Ascending aorta (tissue), 2 donors: ENCODE measurements at regions not wholly inside any gene's neighbourhood (a gene's known extent, or its start where the extent isn't known, plus 50 kb on each side); places are given as distances from the start of the nearest gene placed in this dataset.
"Not testable (repeated sequence)": the region's sequence is repeated elsewhere in the genome, so short reads cannot be mapped to it uniquely, and the experiment has no call there.

Experiments
- DNase-seq, 2 donors: peaks; one replicate each; pipeline ENCODE4 v3.0.0-alpha.2; 2019; ENCODE audit warnings: low spot score in 2 of 2
- H3K27ac ChIP-seq, 2 donors: fragments of 200-600 bp; sonication (generic); one replicate each; pipeline ENCODE4 v1.5.1; 2016 to 2017; ENCODE audit warnings: mild to moderate bottlenecking in 1 of 2
- H3K27me3 ChIP-seq: fragments of 200-600 bp; sonication (generic); one replicate; pipeline ENCODE4 v1.5.1; 2017
- H3K36me3 ChIP-seq, 2 donors: fragments of 200-600 bp; sonication (generic); one replicate each; pipeline ENCODE4 v1.5.1; 2016
- H3K4me1 ChIP-seq, 2 donors: fragments of 200-600 bp; sonication (generic); one replicate each; pipeline ENCODE4 v1.5.1; 2016 to 2017; ENCODE audit warnings: mild to moderate bottlenecking in 1 of 2
- H3K4me3 ChIP-seq, 2 donors: fragments of 200-600 bp; sonication (generic); one replicate each; pipeline ENCODE4 v1.5.1; 2016 to 2017; ENCODE audit warnings: mild to moderate bottlenecking in 1 of 2
- H3K9me3 ChIP-seq, 2 donors: fragments of 200-600 bp; sonication (generic); one replicate each; pipeline ENCODE4 v1.5.1; 2016
- CTCF ChIP-seq, 3 experiments: fragments of 200-600 bp in 2 of 3; fragments of 450-650 bp in 1 of 3; sonication (generic) in 2 of 3; IDR thresholded peaks; one replicate each; pipeline ENCODE4 v1.5.1; 2016 to 2019; ENCODE audit warnings: antibody characterized with exemption in 3 of 3, mild to moderate bottlenecking in 1 of 3, moderate library complexity in 1 of 3
- intact Hi-C: fragments of 100-400 bp; cut with DNase I; formaldehyde crosslinking; loops from one replicate; pipeline ENCODE4 v1.15.1; 2023

GRCh38 chr1:73854527-73854926 is 343.4 kb downstream of the LRRIQ3 start:
- no peak overlapping the region for H3K4me3 ChIP-seq
- DNase-seq = no peak
- H3K27ac ChIP-seq = no peak overlapping the region
- no peaks in the 10 kb centered on the region for H3K36me3 ChIP-seq
- no peaks in the 10 kb centered on the region for H3K27me3 ChIP-seq
- intact Hi-C loops = no loop called here
- no peak for TF ChIP-seq CTCF (IDR thresholded peaks at IDR 0.05)
- H3K9me3 ChIP-seq = no peaks in the 10 kb centered on the region
- H3K4me1 ChIP-seq = no peaks in the 10 kb centered on the region

- H3K9me3 ChIP-seq = no peaks in the 10 kb centered on the region
- intact Hi-C loops = no loop called here
- no peak overlapping the region for H3K4me3 ChIP-seq
- no peaks in the 10 kb centered on the region for H3K27me3 ChIP-seq
- no peak for DNase-seq
- TF ChIP-seq CTCF (IDR thresholded peaks at IDR 0.05) = no peak
- H3K27ac ChIP-seq = no peak overlapping the region
- no peaks in the 10 kb centered on the region for H3K36me3 ChIP-seq
- H3K4me1 ChIP-seq = no peaks in the 10 kb centered on the region
These were observed 355.5 kb downstream of the LRRIQ3 start for GRCh38 chr1:73842436-73842835.

GRCh38 chr1:73839922-73840321 is 358.1 kb downstream of the LRRIQ3 start:
- no peak for TF ChIP-seq CTCF (IDR thresholded peaks at IDR 0.05)
- H3K36me3 ChIP-seq = no peaks in the 10 kb centered on the region
- DNase-seq = no peak
- intact Hi-C loops = no loop called here
- no peaks in the 10 kb centered on the region for H3K9me3 ChIP-seq
- H3K27ac ChIP-seq = no peak overlapping the region
- H3K4me1 ChIP-seq = no peaks in the 10 kb centered on the region
- no peaks in the 10 kb centered on the region for H3K27me3 ChIP-seq
- no peak overlapping the region for H3K4me3 ChIP-seq

- Histone ChIP-seq H3K4me1 (no peaks in the 10 kb centered on the region), H3K27ac (no peak overlapping the region), H3K27me3 (no peaks in the 10 kb centered on the region), H3K9me3 (no peaks in the 10 kb centered on the region), H3K36me3 (no peaks in the 10 kb centered on the region), H3K4me3 (no peak overlapping the region)
- TF ChIP-seq CTCF (IDR thresholded peaks at IDR 0.05) = no peak
- intact Hi-C loops = no loop called here
- DNase-seq = no peak
These were observed 365.4 kb downstream of the LRRIQ3 start for GRCh38 chr1:73832276-73833181.

- H3K27me3 ChIP-seq, H3K4me3 ChIP-seq, H3K4me1 ChIP-seq, H3K36me3 ChIP-seq, intact Hi-C loops, DNase-seq, H3K27ac ChIP-seq, H3K9me3 ChIP-seq: not testable (repeated sequence)
These were observed 370.7 kb downstream of the LRRIQ3 start for GRCh38 chr1:73827283-73827682.

GRCh38 chr1:73824065-73824464 is 373.9 kb downstream of the LRRIQ3 start:
- no peak for DNase-seq
- Histone ChIP-seq H3K4me1 (no peaks in the 10 kb centered on the region), H3K36me3 (no peaks in the 10 kb centered on the region), H3K4me3 (no peak overlapping the region), H3K27ac (no peak overlapping the region), H3K27me3 (no peaks in the 10 kb centered on the region), H3K9me3 (no peaks in the 10 kb centered on the region)
- TF ChIP-seq CTCF (IDR thresholded peaks at IDR 0.05) = no peak
- intact Hi-C loops = no loop called here
